ENCODE measurements at regions not wholly inside any gene's neighbourhood (a gene's known extent, or its start where the extent isn't known, plus 50 kb on each side); places are given as distances from the start of the nearest gene placed in this dataset.

GRCh38 chr10:2974083-2974482, 93.3 kb upstream of the PFKP start (continued):
- TF ChIP-seq ZMAT4 (CRISPR knock-in tag; IDR thresholded peaks at IDR 0.05): no peak
- TF ChIP-seq PRRX2 (CRISPR knock-in tag; IDR thresholded peaks at IDR 0.05): no peak
- no peak for TF ChIP-seq TEAD4 (CRISPR knock-in tag; IDR thresholded peaks at IDR 0.05)
- TF ChIP-seq, protein P1, sequence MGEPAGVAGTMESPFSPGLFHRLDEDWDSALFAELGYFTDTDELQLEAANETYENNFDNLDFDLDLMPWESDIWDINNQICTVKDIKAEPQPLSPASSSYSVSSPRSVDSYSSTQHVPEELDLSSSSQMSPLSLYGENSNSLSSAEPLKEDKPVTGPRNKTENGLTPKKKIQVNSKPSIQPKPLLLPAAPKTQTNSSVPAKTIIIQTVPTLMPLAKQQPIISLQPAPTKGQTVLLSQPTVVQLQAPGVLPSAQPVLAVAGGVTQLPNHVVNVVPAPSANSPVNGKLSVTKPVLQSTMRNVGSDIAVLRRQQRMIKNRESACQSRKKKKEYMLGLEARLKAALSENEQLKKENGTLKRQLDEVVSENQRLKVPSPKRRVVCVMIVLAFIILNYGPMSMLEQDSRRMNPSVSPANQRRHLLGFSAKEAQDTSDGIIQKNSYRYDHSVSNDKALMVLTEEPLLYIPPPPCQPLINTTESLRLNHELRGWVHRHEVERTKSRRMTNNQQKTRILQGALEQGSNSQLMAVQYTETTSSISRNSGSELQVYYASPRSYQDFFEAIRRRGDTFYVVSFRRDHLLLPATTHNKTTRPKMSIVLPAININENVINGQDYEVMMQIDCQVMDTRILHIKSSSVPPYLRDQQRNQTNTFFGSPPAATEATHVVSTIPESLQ (CRISPR knock-in tag; IDR thresholded peaks at IDR 0.05): no peak
- TF ChIP-seq SMAD3 (CRISPR knock-in tag; IDR thresholded peaks at IDR 0.05; ENCODE audit: borderline replicate concordance): no peak
- TF ChIP-seq ATF1 (CRISPR knock-in tag; IDR thresholded peaks at IDR 0.05): no peak
- no peak for TF ChIP-seq E2F4 (CRISPR knock-in tag; IDR thresholded peaks at IDR 0.05; ENCODE audit: borderline replicate concordance, low read depth)
- no peak for TF ChIP-seq ZNF396 (CRISPR knock-in tag; IDR thresholded peaks at IDR 0.05; ENCODE audit: borderline replicate concordance)
- TF ChIP-seq CBFB (CRISPR knock-in tag; IDR thresholded peaks at IDR 0.05; ENCODE audit: low read depth): no peak
- no peak for TF ChIP-seq OVOL2 (CRISPR knock-in tag; IDR thresholded peaks at IDR 0.05; ENCODE audit: borderline replicate concordance)
- TF ChIP-seq ESRRA (CRISPR knock-in tag; IDR thresholded peaks at IDR 0.05; ENCODE audit: borderline replicate concordance): no peak
- TF ChIP-seq NFE2L1 (CRISPR knock-in tag; IDR thresholded peaks at IDR 0.05): no peak

DNA sequence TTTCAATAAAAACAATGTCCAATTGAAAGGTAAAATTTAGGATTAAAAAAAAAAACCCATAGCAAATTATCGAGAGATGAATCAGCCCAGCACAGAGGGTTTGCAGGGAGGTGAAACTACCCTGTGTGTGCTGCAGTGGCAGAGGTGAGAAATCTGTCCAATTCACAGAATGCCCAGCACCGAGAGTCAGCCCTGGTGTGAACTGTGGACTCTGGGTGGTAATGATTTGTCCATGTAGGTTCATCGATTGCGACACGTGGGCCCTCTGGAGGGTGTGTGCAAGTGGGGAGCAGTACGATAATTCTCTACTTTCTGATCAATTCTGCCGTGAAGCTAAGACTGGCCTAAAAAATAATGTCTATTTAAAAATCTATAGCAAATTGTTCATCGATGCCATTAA, 94.5 kb upstream of the PFKP start:
- ChIA-PET CTCF (interaction anchor here (1.1 kb wide), 1 partner anchor 70 kb away, joined by 3 read pairs; no protein-coding TSS in a partner anchor), POLR2A (no interaction called here)
- no peak overlapping the region for H3K4me3 Mint-ChIP-seq
- TF ChIP-seq TEAD4 (CRISPR knock-in tag; IDR thresholded peaks at IDR 0.05): no peak
- no peak for TF ChIP-seq TCF7 (CRISPR knock-in tag; IDR thresholded peaks at IDR 0.05; ENCODE audit: low read depth)
- no peak for TF ChIP-seq FOXP1 (CRISPR knock-in tag; IDR thresholded peaks at IDR 0.05; ENCODE audit: borderline replicate concordance)
- TF ChIP-seq ESRRA (CRISPR knock-in tag; IDR thresholded peaks at IDR 0.05; ENCODE audit: borderline replicate concordance): no peak
- TF ChIP-seq, protein P2, sequence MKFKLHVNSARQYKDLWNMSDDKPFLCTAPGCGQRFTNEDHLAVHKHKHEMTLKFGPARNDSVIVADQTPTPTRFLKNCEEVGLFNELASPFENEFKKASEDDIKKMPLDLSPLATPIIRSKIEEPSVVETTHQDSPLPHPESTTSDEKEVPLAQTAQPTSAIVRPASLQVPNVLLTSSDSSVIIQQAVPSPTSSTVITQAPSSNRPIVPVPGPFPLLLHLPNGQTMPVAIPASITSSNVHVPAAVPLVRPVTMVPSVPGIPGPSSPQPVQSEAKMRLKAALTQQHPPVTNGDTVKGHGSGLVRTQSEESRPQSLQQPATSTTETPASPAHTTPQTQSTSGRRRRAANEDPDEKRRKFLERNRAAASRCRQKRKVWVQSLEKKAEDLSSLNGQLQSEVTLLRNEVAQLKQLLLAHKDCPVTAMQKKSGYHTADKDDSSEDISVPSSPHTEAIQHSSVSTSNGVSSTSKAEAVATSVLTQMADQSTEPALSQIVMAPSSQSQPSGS (CRISPR knock-in tag; IDR thresholded peaks at IDR 0.05; ENCODE audit: borderline replicate concordance, low read depth): no peak
- no peak for TF ChIP-seq EMX1 (CRISPR knock-in tag; IDR thresholded peaks at IDR 0.05)
- TF ChIP-seq, protein P3, sequence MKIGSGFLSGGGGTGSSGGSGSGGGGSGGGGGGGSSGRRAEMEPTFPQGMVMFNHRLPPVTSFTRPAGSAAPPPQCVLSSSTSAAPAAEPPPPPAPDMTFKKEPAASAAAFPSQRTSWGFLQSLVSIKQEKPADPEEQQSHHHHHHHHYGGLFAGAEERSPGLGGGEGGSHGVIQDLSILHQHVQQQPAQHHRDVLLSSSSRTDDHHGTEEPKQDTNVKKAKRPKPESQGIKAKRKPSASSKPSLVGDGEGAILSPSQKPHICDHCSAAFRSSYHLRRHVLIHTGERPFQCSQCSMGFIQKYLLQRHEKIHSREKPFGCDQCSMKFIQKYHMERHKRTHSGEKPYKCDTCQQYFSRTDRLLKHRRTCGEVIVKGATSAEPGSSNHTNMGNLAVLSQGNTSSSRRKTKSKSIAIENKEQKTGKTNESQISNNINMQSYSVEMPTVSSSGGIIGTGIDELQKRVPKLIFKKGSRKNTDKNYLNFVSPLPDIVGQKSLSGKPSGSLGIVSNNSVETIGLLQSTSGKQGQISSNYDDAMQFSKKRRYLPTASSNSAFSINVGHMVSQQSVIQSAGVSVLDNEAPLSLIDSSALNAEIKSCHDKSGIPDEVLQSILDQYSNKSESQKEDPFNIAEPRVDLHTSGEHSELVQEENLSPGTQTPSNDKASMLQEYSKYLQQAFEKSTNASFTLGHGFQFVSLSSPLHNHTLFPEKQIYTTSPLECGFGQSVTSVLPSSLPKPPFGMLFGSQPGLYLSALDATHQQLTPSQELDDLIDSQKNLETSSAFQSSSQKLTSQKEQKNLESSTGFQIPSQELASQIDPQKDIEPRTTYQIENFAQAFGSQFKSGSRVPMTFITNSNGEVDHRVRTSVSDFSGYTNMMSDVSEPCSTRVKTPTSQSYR (CRISPR knock-in tag; IDR thresholded peaks at IDR 0.05): no peak
- H3K4me1 Mint-ChIP-seq: peaks cover 27% of the 10 kb centered on the region
- ATAC-seq (no peak), DNase-seq (ENCODE audit: low spot score) (no peak)
- H3K36me3 Mint-ChIP-seq: no peaks in the 10 kb centered on the region
- no peaks in the 10 kb centered on the region for H3K27me3 Mint-ChIP-seq (ENCODE audit: low read depth)
- H3K27ac Mint-ChIP-seq: no peak overlapping the region
- H3K9me3 Mint-ChIP-seq: no peaks in the 10 kb centered on the region
